Stimulated activated CD4-positive, alpha-beta T cell treated with anti-CD3 and anti-CD28 coated beads, TNF-alpha, amount 100 ng/mL, for 1 hour (primary cell): ENCODE measurements at regions not wholly inside any gene's neighbourhood (a gene's known extent, or its start where the extent isn't known, plus 50 kb on each side); places are given as distances from the start of the nearest gene placed in this dataset.

Source experiments
- DNase-seq, 3 donors: peaks; one replicate each; pipeline ENCODE4 v3.0.0-alpha.2; 2020; ENCODE audit warnings: low read depth in 3 of 3, low spot score in 1 of 3

DNA sequence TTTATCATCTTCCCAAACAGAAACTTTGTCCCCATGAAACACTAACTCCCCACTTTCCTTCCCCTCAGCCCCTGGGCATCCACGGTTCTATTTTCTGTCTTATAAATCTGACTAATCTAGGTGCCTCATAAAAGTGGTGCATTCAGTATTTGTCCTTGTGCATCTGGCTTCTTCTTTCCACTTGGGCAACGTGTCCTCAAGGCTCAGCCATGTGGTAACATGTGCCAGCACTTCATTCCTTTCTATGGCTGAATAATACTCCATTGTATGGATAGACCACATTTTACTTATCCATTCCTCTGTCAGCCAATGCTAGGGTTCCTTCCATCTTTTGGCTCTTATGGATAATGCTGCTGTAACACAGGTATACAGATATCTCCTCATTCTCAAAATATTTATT lies 305.0 kb upstream of the RUNX1 start:
- DNase-seq, result no peak

DNA sequence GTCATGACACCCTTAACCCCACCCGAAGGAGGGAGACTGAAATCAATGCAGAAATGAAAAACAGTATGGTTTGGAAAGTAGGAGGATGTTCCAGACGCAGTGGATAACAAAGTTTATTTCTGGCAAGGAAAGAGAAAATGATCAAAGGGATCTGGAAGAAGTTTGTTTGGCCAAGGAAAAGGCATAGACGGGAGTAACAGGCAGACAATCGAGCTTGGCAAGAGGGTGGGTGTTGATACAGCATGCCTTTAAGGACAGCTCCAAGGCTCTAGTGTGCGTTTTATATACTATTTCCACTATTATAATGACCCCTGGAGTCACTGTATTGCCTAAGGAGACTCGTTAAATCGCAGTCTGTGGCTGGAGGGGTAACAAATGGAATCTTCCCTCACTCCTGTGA lies 303.7 kb upstream of the RUNX1 start:
- no peak for DNase-seq

DNA sequence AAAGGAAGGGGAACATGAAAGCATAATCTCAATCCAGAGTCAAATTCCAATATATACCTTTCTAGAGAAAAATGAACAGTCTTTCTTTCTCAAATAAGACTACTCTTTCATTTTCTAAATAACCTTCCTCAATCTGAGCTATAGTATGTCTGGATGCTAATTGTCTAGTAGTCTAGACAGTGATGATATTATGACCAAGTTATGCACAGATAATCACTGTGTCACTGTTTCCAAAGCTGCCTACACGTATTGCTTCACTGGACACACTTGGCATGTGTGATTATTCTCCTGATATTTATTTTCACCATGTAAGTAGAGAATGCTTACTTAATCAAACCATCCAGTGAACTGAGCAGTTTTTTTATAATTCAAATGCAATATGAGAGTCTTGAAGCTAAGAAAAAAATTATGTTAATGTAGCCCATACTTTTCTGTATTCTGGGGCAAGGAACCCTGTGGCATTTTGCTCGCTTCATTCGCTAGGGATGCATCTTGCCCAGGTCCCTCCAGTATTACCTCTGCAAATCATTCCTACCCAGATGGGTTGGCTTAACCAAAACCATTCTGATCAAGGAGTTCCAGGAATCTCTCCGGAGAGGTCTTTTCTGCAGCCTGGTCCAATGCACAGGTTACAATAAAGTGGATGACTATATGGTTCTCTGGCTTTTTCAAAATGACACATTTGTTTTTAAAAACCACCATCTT lies 303.1 kb upstream of the RUNX1 start:
- no peak for DNase-seq

DNA sequence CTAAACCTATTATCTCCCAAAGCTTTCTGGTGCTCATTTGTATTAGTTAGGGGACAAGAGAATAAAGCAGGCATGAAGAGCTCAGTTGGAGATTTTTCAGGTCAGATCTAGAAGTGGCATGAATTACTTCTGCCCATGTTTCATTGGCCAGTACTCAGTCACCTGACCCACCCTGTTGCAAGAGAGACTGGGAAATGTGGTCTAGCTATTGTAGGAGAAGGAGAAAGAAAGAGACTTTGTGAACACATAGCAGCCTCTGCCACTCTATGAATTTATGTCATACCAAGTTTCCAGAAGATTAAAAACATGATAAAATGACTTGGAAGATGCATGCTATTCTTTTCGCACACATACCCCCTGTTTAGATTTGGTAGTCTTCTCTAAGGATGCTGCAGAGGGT lies 302.3 kb upstream of the RUNX1 start:
- no peak for DNase-seq

- no peak for DNase-seq
These were observed 301.9 kb upstream of the RUNX1 start for GRCh38 chr21:35350965-35351364.

DNA sequence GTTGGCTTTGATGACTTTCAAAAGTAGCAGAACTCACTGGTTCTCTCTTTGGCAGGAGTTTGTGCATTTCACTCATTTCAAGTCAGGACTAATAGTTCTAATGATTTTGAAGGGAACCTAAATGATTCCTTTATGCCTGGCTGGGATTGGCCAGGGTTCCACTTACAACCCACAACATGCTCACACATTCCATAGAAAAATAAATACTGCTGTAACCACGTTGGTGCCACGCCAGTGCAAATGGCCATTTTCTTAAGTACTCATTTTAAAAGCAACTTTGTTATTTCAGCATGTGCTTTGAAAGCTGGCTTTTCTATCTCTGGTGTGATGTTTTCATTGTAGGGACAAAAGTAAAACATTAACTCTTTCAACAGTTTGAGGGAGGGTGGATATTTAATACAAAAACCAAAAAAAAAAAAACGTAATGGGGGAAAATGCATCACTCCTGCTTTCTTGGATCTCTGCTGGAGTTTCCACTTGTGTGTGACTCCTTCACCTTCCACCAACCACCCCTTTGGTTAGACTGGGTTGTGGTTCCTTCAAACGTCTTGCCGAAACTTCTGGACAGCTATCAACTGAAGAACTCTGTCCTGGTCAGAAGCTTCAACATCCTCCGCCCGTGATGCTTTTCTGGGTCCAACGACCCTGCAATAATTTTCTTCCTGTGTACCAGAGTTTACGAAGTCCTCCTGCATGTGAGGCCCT lies 300.4 kb upstream of the RUNX1 start:
- no peak for DNase-seq

- no peak for DNase-seq
These were observed 299.6 kb upstream of the RUNX1 start for GRCh38 chr21:35348686-35349085.

GRCh38 chr21:35346697-35347096 lies 297.6 kb upstream of the RUNX1 start:
- no peak for DNase-seq

DNA sequence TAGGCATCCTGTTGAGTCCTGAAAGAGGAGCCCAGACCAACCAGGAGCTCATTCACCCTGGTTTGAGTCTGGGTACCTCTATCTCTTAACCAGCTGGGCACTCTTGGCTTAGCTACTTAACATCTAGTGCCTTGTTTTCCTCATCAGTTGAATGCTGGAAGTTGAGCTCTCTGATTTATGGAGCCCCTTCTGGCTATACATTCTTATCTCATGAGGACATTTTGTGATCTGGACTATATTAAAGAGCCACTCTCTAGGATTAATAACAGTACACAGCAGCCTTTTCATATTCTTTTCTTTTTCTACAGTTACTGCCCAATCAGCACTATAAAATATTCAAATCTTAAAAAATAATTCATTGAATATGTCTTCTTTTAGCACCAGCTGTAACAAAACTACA lies 296.9 kb upstream of the RUNX1 start:
- no peak for DNase-seq

GRCh38 chr21:35344582-35344981 lies 295.5 kb upstream of the RUNX1 start:
- no peak for DNase-seq

- DNase-seq, result no peak
These were observed 294.1 kb upstream of the RUNX1 start for GRCh38 chr21:35343046-35343819.

DNA sequence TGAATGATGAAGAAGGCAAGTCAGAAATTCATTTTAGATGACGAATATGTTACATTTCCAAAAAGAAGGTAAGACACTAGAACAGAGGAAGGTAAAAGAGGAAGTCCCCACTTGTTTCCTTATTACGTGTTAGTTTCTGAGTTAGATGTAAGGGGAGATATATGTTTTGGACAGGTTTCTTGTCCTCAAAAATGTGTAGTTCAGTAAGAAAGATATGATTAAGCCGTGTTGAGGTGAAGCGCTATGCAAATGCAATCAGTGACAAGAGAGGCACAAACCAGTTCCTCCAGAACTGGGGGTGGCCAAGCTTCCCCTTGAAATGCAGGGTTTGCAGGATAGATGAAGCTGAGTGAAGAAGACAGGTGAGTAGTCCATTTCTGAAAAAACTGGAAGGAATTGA lies 293.3 kb upstream of the RUNX1 start:
- DNase-seq, result no peak

GRCh38 chr21:35340273-35340672 lies 291.2 kb upstream of the RUNX1 start:
- no peak for DNase-seq

GRCh38 chr21:35338881-35339632 lies 290.0 kb upstream of the RUNX1 start:
- DNase-seq, result no peak

GRCh38 chr21:35338281-35338680 lies 289.2 kb upstream of the RUNX1 start:
- DNase-seq, result no peak

- no peak for DNase-seq
These were observed 288.5 kb upstream of the RUNX1 start for GRCh38 chr21:35337573-35337972.

DNA sequence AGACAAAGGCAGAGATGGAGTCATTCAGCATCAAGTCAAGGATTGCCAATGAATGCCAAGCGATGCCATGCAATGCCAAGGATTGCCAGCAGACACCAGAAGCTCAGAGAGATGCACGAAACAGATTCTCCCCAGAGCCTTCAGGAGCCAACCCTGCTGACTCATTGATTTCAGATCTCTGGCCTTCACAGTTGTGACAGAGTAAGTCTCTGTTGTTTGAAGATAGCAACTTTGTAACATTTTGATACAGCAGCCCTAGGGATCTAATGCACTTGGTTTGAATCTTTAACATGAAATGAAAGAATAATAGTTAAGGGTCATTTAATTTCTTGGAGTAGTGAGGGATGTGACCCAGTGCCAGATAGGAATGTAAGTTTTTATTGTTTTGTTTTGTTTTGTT lies 287.4 kb upstream of the RUNX1 start:
- no peak for DNase-seq

- no peak for DNase-seq
These were observed 286.9 kb upstream of the RUNX1 start for GRCh38 chr21:35335951-35336446.

DNA sequence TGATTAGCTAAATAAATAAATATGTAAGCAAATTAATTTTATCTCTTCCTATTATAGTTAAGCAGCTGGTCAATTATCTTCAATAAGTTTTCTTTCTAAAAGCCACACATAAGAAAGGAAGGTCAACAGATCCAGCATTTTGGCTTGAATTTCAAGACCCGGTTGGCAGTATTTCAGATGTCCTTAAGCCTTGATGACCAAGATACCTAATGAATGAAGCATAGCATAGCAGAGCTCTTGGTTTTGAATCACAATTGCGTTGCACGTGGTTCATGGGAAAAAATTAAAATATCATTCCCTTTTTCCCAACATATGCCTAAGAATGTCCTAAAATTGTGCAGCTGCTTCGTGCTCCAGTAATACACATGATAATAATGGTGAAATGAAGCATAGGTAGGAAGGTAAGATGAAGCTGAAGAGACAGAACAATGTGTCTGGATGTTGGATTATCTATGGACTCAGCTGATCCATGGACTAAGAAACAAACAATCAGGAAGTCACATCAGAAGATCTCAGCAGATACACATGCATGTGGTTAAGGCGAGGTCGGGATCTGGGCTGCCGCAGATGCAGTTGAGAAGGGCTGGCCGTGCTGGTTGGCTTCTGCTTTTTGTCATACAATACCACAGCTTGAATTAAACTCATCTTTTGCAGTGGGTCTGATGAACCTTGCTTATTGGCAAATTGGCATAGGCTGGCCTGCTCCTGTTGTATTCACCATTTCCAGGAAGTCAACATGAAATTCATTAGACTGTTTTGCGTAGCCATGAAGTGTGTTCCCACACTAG lies 284.9 kb upstream of the RUNX1 start:
- no peak for DNase-seq

GRCh38 chr21:35332841-35333426 lies 283.8 kb upstream of the RUNX1 start:
- DNase-seq, result no peak
